ENCODE measurements at regions not wholly inside any gene's neighbourhood (a gene's known extent, or its start where the extent isn't known, plus 50 kb on each side); places are given as distances from the start of the nearest gene placed in this dataset.

- no peaks in the 10 kb centered on the region for H3K36me3 ChIP-seq (ENCODE audit: control insufficient read depth in 4 of 4, insufficient read depth in 4 of 4, low read length in 4 of 4)
- no peak overlapping the region for H3K4me3 ChIP-seq
- DNase-seq (no peak), ATAC-seq (ENCODE audit: insufficient read depth, low FRiP score) (no peak)
- TF ChIP-seq, protein P1, sequence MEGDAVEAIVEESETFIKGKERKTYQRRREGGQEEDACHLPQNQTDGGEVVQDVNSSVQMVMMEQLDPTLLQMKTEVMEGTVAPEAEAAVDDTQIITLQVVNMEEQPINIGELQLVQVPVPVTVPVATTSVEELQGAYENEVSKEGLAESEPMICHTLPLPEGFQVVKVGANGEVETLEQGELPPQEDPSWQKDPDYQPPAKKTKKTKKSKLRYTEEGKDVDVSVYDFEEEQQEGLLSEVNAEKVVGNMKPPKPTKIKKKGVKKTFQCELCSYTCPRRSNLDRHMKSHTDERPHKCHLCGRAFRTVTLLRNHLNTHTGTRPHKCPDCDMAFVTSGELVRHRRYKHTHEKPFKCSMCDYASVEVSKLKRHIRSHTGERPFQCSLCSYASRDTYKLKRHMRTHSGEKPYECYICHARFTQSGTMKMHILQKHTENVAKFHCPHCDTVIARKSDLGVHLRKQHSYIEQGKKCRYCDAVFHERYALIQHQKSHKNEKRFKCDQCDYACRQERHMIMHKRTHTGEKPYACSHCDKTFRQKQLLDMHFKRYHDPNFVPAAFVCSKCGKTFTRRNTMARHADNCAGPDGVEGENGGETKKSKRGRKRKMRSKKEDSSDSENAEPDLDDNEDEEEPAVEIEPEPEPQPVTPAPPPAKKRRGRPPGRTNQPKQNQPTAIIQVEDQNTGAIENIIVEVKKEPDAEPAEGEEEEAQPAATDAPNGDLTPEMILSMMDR (IDR thresholded peaks at IDR 0.05; ENCODE audit: control extremely low read depth, extremely low read depth): no peak
- no peak overlapping the region for H3K27ac ChIP-seq (ENCODE audit: low read depth in 1 of 2, low read length in 1 of 2)
- no peaks in the 10 kb centered on the region for H3K4me1 ChIP-seq (ENCODE audit: control insufficient read depth in 5 of 5, insufficient read depth in 5 of 5, low read length in 5 of 5)
- H3K27me3 ChIP-seq (ENCODE audit: control insufficient read depth in 3 of 3, insufficient read depth in 3 of 3, low read length in 2 of 3): peaks cover 0 to 50% (median 43%) of the 10 kb centered on the region in 3 donors
- no peaks in the 10 kb centered on the region for H3K9me3 ChIP-seq (ENCODE audit: control insufficient read depth in 4 of 4, insufficient read depth in 3 of 4, low read length in 3 of 4)
- WGBS, 2 donors: 75 to 80% methylated on average over 9 of the region's 9 CpGs
- H3K9ac ChIP-seq (ENCODE audit: insufficient read depth in 1 of 2, low read length in 2 of 2): no peak overlapping the region
These were observed 609.9 kb upstream of the SALL1 start for GRCh38 chr16:51761001-51761400.

- no peak for DNase-seq
- Histone ChIP-seq H3K9me3 (ENCODE audit: control insufficient read depth in 4 of 4, insufficient read depth in 3 of 4, low read length in 3 of 4) (no peaks in the 10 kb centered on the region), H3K4me1 (ENCODE audit: control insufficient read depth in 5 of 5, insufficient read depth in 5 of 5, low read length in 5 of 5) (no peaks in the 10 kb centered on the region), H3K36me3 (ENCODE audit: control insufficient read depth in 4 of 4, insufficient read depth in 4 of 4, low read length in 4 of 4) (no peaks in the 10 kb centered on the region), H3K27ac (ENCODE audit: low read depth in 1 of 2, low read length in 1 of 2) (no peak overlapping the region), H3K9ac (ENCODE audit: insufficient read depth in 1 of 2, low read length in 2 of 2) (no peak overlapping the region), H3K27me3 (ENCODE audit: control insufficient read depth in 3 of 3, insufficient read depth in 3 of 3, low read length in 2 of 3) (peaks cover 0 to 59% (median 41%) of the 10 kb centered on the region in 3 donors), H3K4me3 (no peak overlapping the region)
- ATAC-seq (ENCODE audit: insufficient read depth, low FRiP score): no peak
- TF ChIP-seq, protein P1 (IDR thresholded peaks at IDR 0.05; ENCODE audit: control extremely low read depth, extremely low read depth): no peak
- WGBS, 2 donors: 65 to 68% methylated on average over 5 of the region's 5 CpGs
These were observed 608.9 kb upstream of the SALL1 start for GRCh38 chr16:51759999-51760398.

DNA sequence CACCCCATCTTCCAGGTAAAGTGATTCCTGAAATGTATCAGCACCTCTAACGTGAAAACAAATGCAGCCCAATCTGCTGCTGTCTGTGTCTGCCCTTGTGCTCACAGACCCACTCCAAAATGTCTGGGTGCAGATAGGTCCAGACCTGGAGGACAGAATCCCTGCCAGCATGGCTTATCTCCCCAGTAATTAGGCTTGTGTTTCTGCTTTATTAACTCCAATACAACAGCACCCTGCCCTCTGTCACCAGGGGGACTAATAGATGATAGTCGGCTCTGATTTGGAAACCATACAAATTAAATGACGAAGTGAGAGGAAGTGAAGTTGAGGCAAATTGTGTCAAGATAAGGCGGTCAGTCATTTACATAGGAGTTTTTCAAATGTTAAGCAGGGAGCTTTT, 608.3 kb upstream of the SALL1 start:
- no peaks in the 10 kb centered on the region for H3K9me3 ChIP-seq (ENCODE audit: control insufficient read depth in 4 of 4, insufficient read depth in 3 of 4, low read length in 3 of 4)
- TF ChIP-seq, protein P1 (IDR thresholded peaks at IDR 0.05; ENCODE audit: control extremely low read depth, extremely low read depth): no peak
- no peaks in the 10 kb centered on the region for H3K4me1 ChIP-seq (ENCODE audit: control insufficient read depth in 5 of 5, insufficient read depth in 5 of 5, low read length in 5 of 5)
- H3K4me3 ChIP-seq: no peak overlapping the region
- H3K36me3 ChIP-seq (ENCODE audit: control insufficient read depth in 4 of 4, insufficient read depth in 4 of 4, low read length in 4 of 4): no peaks in the 10 kb centered on the region
- DNase-seq: no peak
- no peak overlapping the region for H3K9ac ChIP-seq (ENCODE audit: insufficient read depth in 1 of 2, low read length in 2 of 2)
- WGBS, 2 donors: 31 to 37% methylated on average over 4 of the region's 4 CpGs
- H3K27ac ChIP-seq (ENCODE audit: low read depth in 1 of 2, low read length in 1 of 2): no peak overlapping the region
- ATAC-seq (ENCODE audit: insufficient read depth, low FRiP score): no peak
- H3K27me3 ChIP-seq (ENCODE audit: control insufficient read depth in 3 of 3, insufficient read depth in 3 of 3, low read length in 2 of 3): peaks cover 0 to 66% (median 44%) of the 10 kb centered on the region in 3 donors

GRCh38 chr16:51757921-51758479, 606.9 kb upstream of the SALL1 start:
- no peak overlapping the region for H3K4me3 ChIP-seq
- peaks cover 0 to 66% (median 40%) of the 10 kb centered on the region in 3 donors for H3K27me3 ChIP-seq (ENCODE audit: control insufficient read depth in 3 of 3, insufficient read depth in 3 of 3, low read length in 2 of 3)
- H3K4me1 ChIP-seq (ENCODE audit: control insufficient read depth in 5 of 5, insufficient read depth in 5 of 5, low read length in 5 of 5): peaks cover 0 to 4% (median 0%) of the 10 kb centered on the region in 5 donors
- TF ChIP-seq, protein P1 (IDR thresholded peaks at IDR 0.05; ENCODE audit: control extremely low read depth, extremely low read depth): no peak
- H3K9ac ChIP-seq (ENCODE audit: insufficient read depth in 1 of 2, low read length in 2 of 2): no peak overlapping the region
- ATAC-seq (ENCODE audit: insufficient read depth, low FRiP score): no peak
- H3K36me3 ChIP-seq (ENCODE audit: control insufficient read depth in 4 of 4, insufficient read depth in 4 of 4, low read length in 4 of 4): no peaks in the 10 kb centered on the region
- no peak for DNase-seq
- no peak overlapping the region for H3K27ac ChIP-seq (ENCODE audit: low read depth in 1 of 2, low read length in 1 of 2)
- WGBS, 2 donors: 85 to 87% methylated on average over 2 of the region's 2 CpGs
- no peaks in the 10 kb centered on the region for H3K9me3 ChIP-seq (ENCODE audit: control insufficient read depth in 4 of 4, insufficient read depth in 3 of 4, low read length in 3 of 4)

Measured in lung (tissue), 11 donors.